ENCODE measurements at regions not wholly inside any gene's neighbourhood (a gene's known extent, or its start where the extent isn't known, plus 50 kb on each side); places are given as distances from the start of the nearest gene placed in this dataset.

GRCh38 chr13:65762012-65762411 is 1468.1 kb downstream of the PCDH9 start:
- no peak for TF ChIP-seq ZNF512 (CRISPR knock-in tag; IDR thresholded peaks at IDR 0.05; ENCODE audit: borderline replicate concordance)
- TF ChIP-seq CTCF (IDR thresholded peaks at IDR 0.05) = no peak
- no peak for TF ChIP-seq ZMAT4 (CRISPR knock-in tag; IDR thresholded peaks at IDR 0.05)
- TF ChIP-seq ZNF232 (CRISPR knock-in tag; IDR thresholded peaks at IDR 0.05) = no peak
- no peak for TF ChIP-seq AR (CRISPR knock-in tag; IDR thresholded peaks at IDR 0.05)
